A549 (cell line): ENCODE measurements at regions not wholly inside any gene's neighbourhood (a gene's known extent, or its start where the extent isn't known, plus 50 kb on each side); places are given as distances from the start of the nearest gene placed in this dataset.

ENCODE experiments used
- ATAC-seq, 2 experiments: fragments of 200-7000 bp in 1 of 2; fragments of >200 bp in 1 of 2; cut with Nextera tagmentation in 1 of 2; cut with Tn5 transposase in 1 of 2; 3 replicates each; pipeline versions ENCODE4 v1.8.0 to v1.9.1; 2018 to 2020; ENCODE audit warnings: mild to moderate bottlenecking in 1 of 2, moderate library complexity in 1 of 2
- CTCF ChIA-PET: fragments of 300-600 bp; sonication (Branson Sonifier 250); formaldehyde crosslinking; extraction: SDS; loops from one replicate; lab custom pipeline; 2021; ENCODE audit warnings: antibody characterized with exemption, inconsistent platforms; lab: Yijun Ruan, JAX
- POLR2A ChIA-PET: fragments of 350-600 bp; formaldehyde crosslinking; extraction: SDS; loops from one replicate; lab custom pipeline; 2021; ENCODE audit warnings: antibody characterized with exemption, inconsistent platforms; lab: Yijun Ruan, JAX
- DNase-seq, 2 experiments: peaks; one replicate each; pipeline versions ENCODE4 v3.0.0 to v3.0.0-alpha.2; 2011 to 2016; ENCODE audit warnings: low read depth in 1 of 2, low spot score in 1 of 2
- FAIRE-seq: peaks from 2 replicates; lab custom pipeline; 2011; peaks lifted over from hg19 to GRCh38; lab: Jason Lieb, UNC
- H3K27ac ChIP-seq, 2 experiments: fragments of >200 bp; sonication (Bioruptor Twin); formaldehyde crosslinking; 3 replicates each; pipeline ENCODE4 v1.5.1; 2016 to 2017
- H3K4me1 ChIP-seq: fragments of >200 bp; sonication (Bioruptor Twin); formaldehyde crosslinking; 3 replicates; pipeline ENCODE4 v1.6.1; 2016
- H3K4me2 ChIP-seq: fragments of >200 bp; sonication (Bioruptor Twin); formaldehyde crosslinking; 3 replicates; pipeline ENCODE4 v1.6.1; 2016
- H3K4me3 ChIP-seq: fragments of >200 bp; sonication (Bioruptor Twin); formaldehyde crosslinking; 3 replicates; pipeline ENCODE4 v1.5.1; 2016
- H3K9me3 ChIP-seq: fragments of >200 bp; sonication (Bioruptor Twin); formaldehyde crosslinking; 3 replicates; pipeline ENCODE4 v1.6.1; 2016
- EHF ChIP-seq: fragments of 250-450 bp; sonication (Bioruptor Pico); IDR thresholded peaks from 2 replicates; pipeline ENCODE4 v1.5.0; 2020; ENCODE audit warnings: mild to moderate bottlenecking
- HOXA7 ChIP-seq: fragments of 250-450 bp; sonication (Bioruptor Pico); IDR thresholded peaks from 2 replicates; pipeline ENCODE4 v1.5.0; 2020; ENCODE audit warnings: mild to moderate bottlenecking, moderate library complexity
- HOXB5 ChIP-seq: fragments of 250-450 bp; sonication (Bioruptor Pico); IDR thresholded peaks from 2 replicates; pipeline ENCODE4 v1.5.0; 2020; ENCODE audit warnings: mild to moderate bottlenecking, moderate library complexity
- JUN ChIP-seq, 2 experiments: fragments of >200 bp; sonication (Bioruptor Twin); formaldehyde crosslinking; IDR thresholded peaks; 2 replicates in 1 of 2; 3 replicates in 1 of 2; pipeline ENCODE4 v1.6.1; 2016 to 2017
- SMC3 ChIP-seq: fragments of >200 bp; sonication (Bioruptor Twin); formaldehyde crosslinking; IDR thresholded peaks from 3 replicates; pipeline ENCODE4 v1.6.1; 2018; ENCODE audit warnings: inconsistent platforms
- USF2 ChIP-seq: fragments of 450-650 bp; IDR thresholded peaks from 2 replicates; pipeline ENCODE4 v1.6.1; 2014; ENCODE audit warnings: antibody characterized with exemption
- WGBS: methylation state at CpG from one replicate; pipeline ENCODE4 v1.1.6; 2017; ENCODE audit errors: missing lambda C conversion rate; 5-methylcytosine and 5-hydroxymethylcytosine counted together

GRCh38 chr22:17269607-17270261 is 50.5 kb upstream of the ADA2 start (continued):
- TF ChIP-seq USF2 (no peak), JUN (IDR thresholded peaks at IDR 0.05) (no peak), HOXA7 (CRISPR knock-in tag) (no peak), SMC3 (no peak), HOXB5 (CRISPR knock-in tag) (no peak)
- TF ChIP-seq, all 56 proteins: peak for 0

GRCh38 chr22:17269224-17269606 is 50.0 kb upstream of the ADA2 start:
- ATAC-seq (0 out of 6 replicates have a peak, but pooled peaks of 1 of the 2 experiments have one; percentile 28), FAIRE-seq (no peak), DNase-seq (no peak)
- TF ChIP-seq EHF (CRISPR knock-in tag): no peak
- no peaks in the 10 kb centered on the region for H3K4me1 ChIP-seq
- H3K4me3 ChIP-seq: no peak overlapping the region
- no peaks in the 10 kb centered on the region for H3K9me3 ChIP-seq
- 54% methylated on average over 2 of the region's 2 CpGs for WGBS
- no peak overlapping the region for H3K4me2 ChIP-seq
- H3K27ac ChIP-seq: no peak overlapping the region
- CTCF ChIA-PET: interaction anchor here (0.9 to 1.5 kb wide), 3 partner anchors 9 to 233 kb away, joined by 3 to 5 read pairs (median 3); no protein-coding TSS in a partner anchor
- POLR2A ChIA-PET: no interaction called here
